ENCODE measurements at regions not wholly inside any gene's neighbourhood (a gene's known extent, or its start where the extent isn't known, plus 50 kb on each side); places are given as distances from the start of the nearest gene placed in this dataset.

- DNase-seq (no peak), FAIRE-seq (no peak)
- no peak for TF ChIP-seq CTCF (IDR thresholded peaks at IDR 0.05; ENCODE audit: borderline replicate concordance, extremely low read depth, insufficient read depth)
- Histone ChIP-seq H3K27me3 (ENCODE audit: control insufficient read depth, insufficient read depth, low read length) (no peaks in the 10 kb centered on the region), H3K27ac (ENCODE audit: low read depth in 2 of 2, low read length in 2 of 2) (no peak overlapping the region), H3K9ac (ENCODE audit: low read length in 3 of 3) (no peak overlapping the region), H3K4me1 (ENCODE audit: control insufficient read depth in 2 of 3, insufficient read depth in 2 of 3, low read depth in 1 of 3, low read length in 3 of 3) (no peaks in the 10 kb centered on the region), H3K9me3 (ENCODE audit: control insufficient read depth in 2 of 3, insufficient read depth in 1 of 3, low read length in 3 of 3) (peaks cover 0 to 2% (median 0%) of the 10 kb centered on the region in 3 donors), H3K36me3 (ENCODE audit: control insufficient read depth in 2 of 3, insufficient read depth in 3 of 3, low read length in 3 of 3) (no peaks in the 10 kb centered on the region), H3K4me3 (ENCODE audit: low read length in 3 of 3) (no peak overlapping the region)
- intact Hi-C loops (cut with DNase I), result no loop called here
These were observed 170.9 kb downstream of the SEC23A start for GRCh38 chr14:38931969-38932652.

GRCh38 chr14:38930898-38931297, 172.1 kb downstream of the SEC23A start:
- FAIRE-seq, result no peak
- H3K27ac ChIP-seq (ENCODE audit: low read depth in 2 of 2, low read length in 2 of 2), result no peak overlapping the region
- H3K36me3 ChIP-seq (ENCODE audit: control insufficient read depth in 2 of 3, insufficient read depth in 3 of 3, low read length in 3 of 3), result no peaks in the 10 kb centered on the region
- no peaks in the 10 kb centered on the region for H3K27me3 ChIP-seq (ENCODE audit: control insufficient read depth, insufficient read depth, low read length)
- no peak overlapping the region for H3K4me3 ChIP-seq (ENCODE audit: low read length in 3 of 3)
- H3K9ac ChIP-seq (ENCODE audit: low read length in 3 of 3), result no peak overlapping the region
- intact Hi-C loops (cut with DNase I), result no loop called here
- H3K4me1 ChIP-seq (ENCODE audit: control insufficient read depth in 2 of 3, insufficient read depth in 2 of 3, low read depth in 1 of 3, low read length in 3 of 3), result no peaks in the 10 kb centered on the region
- TF ChIP-seq CTCF (IDR thresholded peaks at IDR 0.05; ENCODE audit: borderline replicate concordance, extremely low read depth, insufficient read depth), result no peak
- no peak for DNase-seq
- peaks cover 0 to under 1% (median 0%) of the 10 kb centered on the region in 3 donors for H3K9me3 ChIP-seq (ENCODE audit: control insufficient read depth in 2 of 3, insufficient read depth in 1 of 3, low read length in 3 of 3)

GRCh38 chr14:38930022-38930421, 173.0 kb downstream of the SEC23A start:
- no peak for FAIRE-seq
- intact Hi-C loops (cut with DNase I), result no loop called here

More at GRCh38 chr14:38930022-38930421, 173.0 kb downstream of the SEC23A start:
- TF ChIP-seq CTCF (IDR thresholded peaks at IDR 0.05; ENCODE audit: borderline replicate concordance, extremely low read depth, insufficient read depth), result no peak
- H3K9me3 ChIP-seq (ENCODE audit: control insufficient read depth in 2 of 3, insufficient read depth in 1 of 3, low read length in 3 of 3), result no peaks in the 10 kb centered on the region
- no peaks in the 10 kb centered on the region for H3K4me1 ChIP-seq (ENCODE audit: control insufficient read depth in 2 of 3, insufficient read depth in 2 of 3, low read depth in 1 of 3, low read length in 3 of 3)
- no peak overlapping the region for H3K27ac ChIP-seq (ENCODE audit: low read depth in 2 of 2, low read length in 2 of 2)
- DNase-seq, result no peak
- H3K27me3 ChIP-seq (ENCODE audit: control insufficient read depth, insufficient read depth, low read length), result no peaks in the 10 kb centered on the region
- no peak overlapping the region for H3K9ac ChIP-seq (ENCODE audit: low read length in 3 of 3)
- H3K36me3 ChIP-seq (ENCODE audit: control insufficient read depth in 2 of 3, insufficient read depth in 3 of 3, low read length in 3 of 3), result no peaks in the 10 kb centered on the region
- H3K4me3 ChIP-seq (ENCODE audit: low read length in 3 of 3), result no peak overlapping the region
